HL-60 (cell line): ENCODE measurements at regions not wholly inside any gene's neighbourhood (a gene's known extent, or its start where the extent isn't known, plus 50 kb on each side); places are given as distances from the start of the nearest gene placed in this dataset.

Experiments used
- DNase-seq, 2 experiments: peaks; one replicate each; pipeline ENCODE4 v3.0.0-alpha.2; 2010 to 2020; ENCODE audit warnings: low read depth in 1 of 2, low spot score in 1 of 2
- H3K27ac ChIP-seq: fragments of 250-450 bp; sonication (Bioruptor Pico); replicated peaks from 2 replicates; pipeline ENCODE4 v1.5.1; 2020; ENCODE audit warnings: mild to moderate bottlenecking, moderate library complexity
- H3K27me3 ChIP-seq: fragments of 250-450 bp; sonication (Bioruptor Pico); 2 replicates; pipeline ENCODE4 v1.5.1; 2021; ENCODE audit warnings: mild to moderate bottlenecking, moderate library complexity; ENCODE audit not compliant: insufficient read depth, poor library complexity, severe bottlenecking
- H3K4me3 ChIP-seq: replicated peaks from 2 replicates; pipeline ENCODE4 v1.5.1; 2011; ENCODE audit warnings: mild to moderate bottlenecking, control low read depth, low read length; ENCODE audit not compliant: insufficient read depth
- GABPA ChIP-seq: IDR thresholded peaks from 2 replicates; pipeline ENCODE4 v1.6.1; 2012; ENCODE audit warnings: low read depth
- POLR2AphosphoS5 ChIP-seq: IDR thresholded peaks from 2 replicates; pipeline ENCODE4 v1.6.1; 2012; ENCODE audit warnings: low read depth
- SPI1 ChIP-seq: IDR thresholded peaks from 2 replicates; pipeline ENCODE4 v1.6.1; 2012; ENCODE audit warnings: low read depth, mild to moderate bottlenecking, borderline replicate concordance
- TF ChIP-seq, protein P1 (sequence below): IDR thresholded peaks from 2 replicates; pipeline ENCODE4 v1.6.1; 2012; ENCODE audit warnings: low read depth; ENCODE audit not compliant: insufficient replicate concordance
- TF ChIP-seq, protein P2 (sequence below): IDR thresholded peaks from one replicate; pipeline ENCODE4 v1.5.1; 2011; ENCODE audit warnings: low read length, control low read depth, inconsistent platforms; ENCODE audit not compliant: insufficient read depth

DNA sequence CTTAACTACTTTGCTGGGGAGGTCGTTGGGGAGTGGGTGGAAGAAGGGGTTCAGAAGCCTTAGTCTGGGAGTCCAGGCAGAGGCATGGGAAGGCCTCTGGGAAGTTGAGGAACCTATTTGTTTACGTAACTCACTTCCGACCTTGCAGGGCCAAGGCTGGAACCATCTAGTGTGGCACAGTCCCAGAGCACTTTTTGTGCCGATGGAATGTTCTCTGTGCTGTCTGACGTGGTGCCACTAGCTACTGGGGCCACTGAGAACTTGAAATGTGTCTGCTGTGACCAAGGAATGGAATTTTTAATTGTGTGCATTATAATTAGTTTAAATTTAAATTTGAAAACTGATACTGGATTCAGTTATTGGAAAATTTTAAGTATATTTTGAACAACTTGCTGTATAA, 139.7 kb downstream of the FAM161A start:
- Histone ChIP-seq H3K27ac (no peak overlapping the region), H3K27me3 (no peaks in the 10 kb centered on the region), H3K4me3 (no peak overlapping the region)
- DNase-seq, result no peak
- TF ChIP-seq, protein P1, sequence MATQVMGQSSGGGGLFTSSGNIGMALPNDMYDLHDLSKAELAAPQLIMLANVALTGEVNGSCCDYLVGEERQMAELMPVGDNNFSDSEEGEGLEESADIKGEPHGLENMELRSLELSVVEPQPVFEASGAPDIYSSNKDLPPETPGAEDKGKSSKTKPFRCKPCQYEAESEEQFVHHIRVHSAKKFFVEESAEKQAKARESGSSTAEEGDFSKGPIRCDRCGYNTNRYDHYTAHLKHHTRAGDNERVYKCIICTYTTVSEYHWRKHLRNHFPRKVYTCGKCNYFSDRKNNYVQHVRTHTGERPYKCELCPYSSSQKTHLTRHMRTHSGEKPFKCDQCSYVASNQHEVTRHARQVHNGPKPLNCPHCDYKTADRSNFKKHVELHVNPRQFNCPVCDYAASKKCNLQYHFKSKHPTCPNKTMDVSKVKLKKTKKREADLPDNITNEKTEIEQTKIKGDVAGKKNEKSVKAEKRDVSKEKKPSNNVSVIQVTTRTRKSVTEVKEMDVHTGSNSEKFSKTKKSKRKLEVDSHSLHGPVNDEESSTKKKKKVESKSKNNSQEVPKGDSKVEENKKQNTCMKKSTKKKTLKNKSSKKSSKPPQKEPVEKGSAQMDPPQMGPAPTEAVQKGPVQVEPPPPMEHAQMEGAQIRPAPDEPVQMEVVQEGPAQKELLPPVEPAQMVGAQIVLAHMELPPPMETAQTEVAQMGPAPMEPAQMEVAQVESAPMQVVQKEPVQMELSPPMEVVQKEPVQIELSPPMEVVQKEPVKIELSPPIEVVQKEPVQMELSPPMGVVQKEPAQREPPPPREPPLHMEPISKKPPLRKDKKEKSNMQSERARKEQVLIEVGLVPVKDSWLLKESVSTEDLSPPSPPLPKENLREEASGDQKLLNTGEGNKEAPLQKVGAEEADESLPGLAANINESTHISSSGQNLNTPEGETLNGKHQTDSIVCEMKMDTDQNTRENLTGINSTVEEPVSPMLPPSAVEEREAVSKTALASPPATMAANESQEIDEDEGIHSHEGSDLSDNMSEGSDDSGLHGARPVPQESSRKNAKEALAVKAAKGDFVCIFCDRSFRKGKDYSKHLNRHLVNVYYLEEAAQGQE, result no peak
- TF ChIP-seq GABPA, result no peak
- TF ChIP-seq, protein P2, sequence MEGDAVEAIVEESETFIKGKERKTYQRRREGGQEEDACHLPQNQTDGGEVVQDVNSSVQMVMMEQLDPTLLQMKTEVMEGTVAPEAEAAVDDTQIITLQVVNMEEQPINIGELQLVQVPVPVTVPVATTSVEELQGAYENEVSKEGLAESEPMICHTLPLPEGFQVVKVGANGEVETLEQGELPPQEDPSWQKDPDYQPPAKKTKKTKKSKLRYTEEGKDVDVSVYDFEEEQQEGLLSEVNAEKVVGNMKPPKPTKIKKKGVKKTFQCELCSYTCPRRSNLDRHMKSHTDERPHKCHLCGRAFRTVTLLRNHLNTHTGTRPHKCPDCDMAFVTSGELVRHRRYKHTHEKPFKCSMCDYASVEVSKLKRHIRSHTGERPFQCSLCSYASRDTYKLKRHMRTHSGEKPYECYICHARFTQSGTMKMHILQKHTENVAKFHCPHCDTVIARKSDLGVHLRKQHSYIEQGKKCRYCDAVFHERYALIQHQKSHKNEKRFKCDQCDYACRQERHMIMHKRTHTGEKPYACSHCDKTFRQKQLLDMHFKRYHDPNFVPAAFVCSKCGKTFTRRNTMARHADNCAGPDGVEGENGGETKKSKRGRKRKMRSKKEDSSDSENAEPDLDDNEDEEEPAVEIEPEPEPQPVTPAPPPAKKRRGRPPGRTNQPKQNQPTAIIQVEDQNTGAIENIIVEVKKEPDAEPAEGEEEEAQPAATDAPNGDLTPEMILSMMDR, result no peak
- no peak for TF ChIP-seq SPI1
- no peak for TF ChIP-seq POLR2AphosphoS5

DNA sequence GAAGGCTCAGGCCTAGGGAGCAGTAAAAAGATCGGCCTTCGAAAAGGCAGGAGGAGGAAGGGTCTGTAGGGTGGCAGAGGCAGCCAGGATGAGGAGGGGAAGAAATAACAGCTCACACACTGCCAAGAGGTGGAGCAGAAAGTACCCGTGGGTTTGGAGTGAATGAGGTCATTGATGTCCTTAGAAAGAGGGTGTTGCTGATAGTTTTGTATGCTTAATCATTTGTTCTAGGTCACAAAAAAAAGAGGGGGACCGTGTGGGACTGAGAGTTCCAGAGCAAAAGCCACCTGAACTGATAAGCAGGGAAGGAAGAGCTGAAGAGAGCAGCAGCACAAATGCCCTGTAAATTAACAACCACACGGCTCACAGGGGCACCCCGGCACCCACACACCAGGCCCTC, 140.4 kb downstream of the FAM161A start:
- no peak overlapping the region for H3K27ac ChIP-seq
- H3K27me3 ChIP-seq, result no peaks in the 10 kb centered on the region
- H3K4me3 ChIP-seq, result no peak overlapping the region
- TF ChIP-seq GABPA (no peak), POLR2AphosphoS5 (no peak), SPI1 (no peak)
- TF ChIP-seq, protein P2, result no peak
- TF ChIP-seq, protein P1, result no peak
- DNase-seq, result no peak

DNA sequence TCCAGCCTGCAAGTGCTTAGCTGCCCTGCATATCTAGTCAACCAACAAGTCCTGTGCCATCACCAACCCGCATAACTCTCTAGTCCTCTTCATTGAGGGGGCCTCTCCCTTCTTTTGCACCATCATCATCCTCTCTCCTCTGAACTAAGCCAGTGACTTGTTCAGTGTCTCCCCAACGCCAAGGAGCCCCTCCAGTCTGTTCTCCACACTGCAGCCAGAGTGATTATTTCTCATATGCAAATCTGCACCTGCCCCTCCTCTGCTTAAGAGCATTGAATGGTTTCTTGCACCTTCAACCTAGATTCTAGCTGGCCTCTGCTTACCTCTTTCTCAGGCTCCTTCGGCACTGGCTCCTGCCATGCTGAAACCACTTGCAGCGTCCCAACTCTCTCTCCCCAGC, 141.8 kb downstream of the FAM161A start:
- no peaks in the 10 kb centered on the region for H3K27me3 ChIP-seq
- no peak for DNase-seq
- TF ChIP-seq, protein P2, result no peak
- TF ChIP-seq POLR2AphosphoS5, result no peak
- no peak for TF ChIP-seq GABPA
- TF ChIP-seq SPI1, result no peak
- TF ChIP-seq, protein P1, result no peak
- no peak overlapping the region for H3K4me3 ChIP-seq
- H3K27ac ChIP-seq, result no peak overlapping the region
